Ishikawa (cell line): ENCODE measurements at regions not wholly inside any gene's neighbourhood (a gene's known extent, or its start where the extent isn't known, plus 50 kb on each side); places are given as distances from the start of the nearest gene placed in this dataset.

Experiments used
- CEBPB ChIP-seq: IDR thresholded peaks from 2 replicates; pipeline ENCODE4 v1.6.1; 2012
- CREB1 ChIP-seq: IDR thresholded peaks from 2 replicates; pipeline ENCODE4 v1.6.1; 2012; ENCODE audit warnings: low read depth
- EGR1 ChIP-seq: IDR thresholded peaks from 2 replicates; pipeline ENCODE4 v1.6.1; 2012
- EP300 ChIP-seq: IDR thresholded peaks from 2 replicates; pipeline ENCODE4 v1.6.1; 2012; ENCODE audit warnings: borderline replicate concordance
- FOXM1 ChIP-seq: IDR thresholded peaks from 2 replicates; pipeline ENCODE4 v1.6.1; 2012; ENCODE audit warnings: low read depth, borderline replicate concordance
- MAX ChIP-seq: IDR thresholded peaks from 2 replicates; pipeline ENCODE4 v1.6.1; 2012
- NFIC ChIP-seq: IDR thresholded peaks from 2 replicates; pipeline ENCODE4 v1.6.1; 2012
- RAD21 ChIP-seq: IDR thresholded peaks from 2 replicates; pipeline ENCODE4 v1.6.1; 2012; ENCODE audit warnings: low read depth
- REST ChIP-seq: IDR thresholded peaks from 2 replicates; pipeline ENCODE4 v1.6.1; 2012; ENCODE audit warnings: low read depth, mild to moderate bottlenecking
- TAF1 ChIP-seq: IDR thresholded peaks from 2 replicates; pipeline ENCODE4 v1.6.1; 2012; ENCODE audit warnings: low read depth, mild to moderate bottlenecking
- TCF12 ChIP-seq: IDR thresholded peaks from 2 replicates; pipeline ENCODE4 v1.6.1; 2012; ENCODE audit warnings: low read depth
- TEAD4 ChIP-seq: IDR thresholded peaks from 2 replicates; pipeline ENCODE4 v1.6.1; 2012
- USF1 ChIP-seq: IDR thresholded peaks from 2 replicates; pipeline ENCODE4 v1.6.1; 2012
- YY1 ChIP-seq: IDR thresholded peaks from 2 replicates; pipeline ENCODE4 v1.6.1; 2012; ENCODE audit warnings: low read depth
- ZBTB7A ChIP-seq: IDR thresholded peaks from 2 replicates; pipeline ENCODE4 v1.6.1; 2012; ENCODE audit warnings: low read depth

- TF ChIP-seq RAD21 (no peak), EGR1 (no peak), YY1 (no peak), ZBTB7A (no peak)
These were observed 574.1 kb downstream of the SLC16A7 start for GRCh38 chr12:60169904-60170303.

- TF ChIP-seq MAX = no peak
- TF ChIP-seq USF1 = no peak
- TF ChIP-seq EGR1 = no peak
- TF ChIP-seq YY1 = no peak
- TF ChIP-seq CREB1 = no peak
- no peak for TF ChIP-seq REST
- no peak for TF ChIP-seq NFIC
- no peak for TF ChIP-seq TAF1
- no peak for TF ChIP-seq ZBTB7A
- TF ChIP-seq TCF12 = no peak
- no peak for TF ChIP-seq CEBPB
- no peak for TF ChIP-seq EP300
- TF ChIP-seq FOXM1 = no peak
- no peak for TF ChIP-seq RAD21
- TF ChIP-seq TEAD4 = no peak
These were observed 576.7 kb downstream of the SLC16A7 start for GRCh38 chr12:60172266-60173211.

- TF ChIP-seq EGR1 (no peak), CEBPB (peak; percentile 96)
These were observed 577.7 kb downstream of the SLC16A7 start for GRCh38 chr12:60173224-60174170.

GRCh38 chr12:60174476-60174875 is 578.6 kb downstream of the SLC16A7 start:
- TF ChIP-seq EP300 (no peak), USF1 (no peak), TEAD4 (no peak), RAD21 (no peak), REST (no peak), TCF12 (no peak), TAF1 (no peak), YY1 (no peak)

GRCh38 chr12:60174941-60175340 is 579.1 kb downstream of the SLC16A7 start:
- no peak for TF ChIP-seq RAD21

- TF ChIP-seq TAF1 (no peak), EGR1 (no peak), NFIC (no peak), USF1 (no peak), CREB1 (no peak), YY1 (no peak), FOXM1 (no peak), TEAD4 (no peak), CEBPB (no peak), ZBTB7A (no peak), REST (no peak), RAD21 (no peak), MAX (no peak)
These were observed 581.1 kb downstream of the SLC16A7 start for GRCh38 chr12:60176891-60177290.
